CD4-positive, alpha-beta T cell treated with Interleukin-12 subunit alpha and Interleukin-12 subunit beta, for 1 hour (primary cell): ENCODE measurements at regions not wholly inside any gene's neighbourhood (a gene's known extent, or its start where the extent isn't known, plus 50 kb on each side); places are given as distances from the start of the nearest gene placed in this dataset.
A peak's percentile ranks its signal among the peaks of the same experiment; 100 is the strongest.
"Not testable (repeated sequence)": the region's sequence is repeated elsewhere in the genome, so short reads cannot be mapped to it uniquely, and the experiment has no call there.

Source experiments
- DNase-seq: peaks from one replicate; pipeline ENCODE4 v3.0.0-alpha.2; 2020

DNA sequence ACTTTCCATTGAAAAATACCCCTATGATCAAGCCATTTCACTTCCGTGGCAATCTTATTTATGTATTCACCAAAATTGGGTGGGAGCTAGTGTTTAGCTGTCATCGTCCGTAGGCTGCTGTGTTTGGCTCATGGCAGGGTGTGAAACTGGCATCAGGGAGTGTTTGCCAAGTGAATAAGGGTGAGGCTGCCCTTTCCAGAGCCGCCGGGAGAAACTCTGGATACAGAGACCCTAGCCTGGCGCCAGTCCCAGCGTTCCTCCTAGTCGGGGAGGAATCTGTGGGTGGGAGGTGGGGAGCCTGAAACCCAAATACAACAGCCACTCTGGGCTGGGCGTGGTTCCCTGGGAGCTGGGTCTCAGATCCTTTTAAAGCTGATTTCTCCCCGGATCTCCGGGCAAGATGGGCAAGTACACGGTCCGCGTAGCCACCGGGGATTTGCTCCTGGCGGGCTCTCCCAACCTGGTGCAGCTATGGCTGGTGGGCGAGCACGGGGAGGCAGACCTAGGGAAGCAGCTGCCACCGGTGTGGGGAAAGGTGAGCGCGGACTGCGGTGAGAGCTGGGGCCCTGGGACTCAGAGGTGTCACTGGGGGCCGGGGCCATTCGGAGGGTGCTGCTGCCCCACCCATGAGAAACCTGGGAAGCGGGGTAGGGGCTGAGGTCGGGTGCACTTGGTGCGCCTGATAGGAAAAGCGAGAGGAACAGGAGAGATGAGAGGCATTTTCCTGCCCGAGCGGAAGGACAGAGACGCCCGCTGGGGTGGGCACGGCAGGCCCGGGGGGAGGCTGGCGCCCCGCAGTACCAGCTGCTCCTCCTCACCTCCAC, 62.1 kb upstream of the TEKT1 start:
- no peak for DNase-seq

DNA sequence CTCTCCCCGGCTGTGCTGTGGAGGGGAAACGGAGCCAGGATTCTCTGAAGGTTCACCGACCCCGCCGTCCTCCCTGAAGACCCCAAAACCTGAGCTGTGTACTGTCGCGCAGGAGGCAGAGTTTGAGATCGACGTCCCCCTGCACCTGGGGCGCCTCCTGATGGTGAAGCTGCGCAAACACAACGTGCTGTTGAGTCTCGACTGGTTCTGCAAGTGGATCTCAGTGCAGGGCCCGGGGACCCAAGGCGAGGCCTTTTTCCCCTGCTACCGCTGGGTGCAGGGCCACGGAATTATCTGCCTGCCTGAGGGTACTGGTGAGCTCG, 62.6 kb upstream of the TEKT1 start:
- DNase-seq: peak; percentile 6

DNA sequence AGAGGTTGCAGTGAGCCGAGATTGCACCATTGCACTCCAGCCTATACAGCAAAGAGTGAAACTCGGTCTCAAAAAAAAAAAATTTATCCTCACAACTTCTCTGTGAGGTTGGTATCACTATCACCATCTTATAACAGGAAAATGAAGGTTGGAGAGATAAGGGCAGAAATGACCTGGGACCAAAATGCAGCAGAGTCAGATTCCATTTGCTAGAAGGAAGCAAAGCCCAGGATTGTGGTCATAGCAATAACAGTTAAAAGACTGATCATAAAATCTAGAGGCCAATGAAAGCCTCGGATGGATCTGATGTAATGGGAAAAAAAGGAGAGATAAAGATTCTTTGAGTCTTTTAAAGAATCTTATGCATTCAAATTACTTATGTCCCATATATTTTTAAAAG, 69.6 kb upstream of the TEKT1 start:
- DNase-seq: no peak

GRCh38 chr17:6903326-6903900, 71.9 kb upstream of the TEKT1 start:
- no peak for DNase-seq

DNA sequence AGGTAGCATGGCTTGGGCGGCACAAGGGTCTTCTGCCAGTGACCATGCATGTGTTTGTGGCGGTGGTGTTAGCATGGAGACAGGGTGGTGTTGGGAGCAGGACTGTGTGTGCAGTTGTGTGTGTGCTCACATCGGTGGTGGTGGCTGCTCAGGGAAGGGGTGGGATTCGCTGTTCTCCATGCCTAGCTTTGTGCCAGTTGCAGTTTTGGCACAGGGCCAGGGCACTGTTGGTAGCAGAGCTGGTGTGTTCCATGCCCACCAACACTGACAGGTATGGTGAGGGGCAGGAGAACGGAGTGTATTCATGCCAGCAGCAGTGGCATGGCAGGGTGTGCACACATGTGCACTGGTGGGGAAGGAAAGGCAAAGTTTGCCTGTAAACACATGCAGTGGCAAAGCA, 77.3 kb upstream of the TEKT1 start:
- DNase-seq: no peak

DNA sequence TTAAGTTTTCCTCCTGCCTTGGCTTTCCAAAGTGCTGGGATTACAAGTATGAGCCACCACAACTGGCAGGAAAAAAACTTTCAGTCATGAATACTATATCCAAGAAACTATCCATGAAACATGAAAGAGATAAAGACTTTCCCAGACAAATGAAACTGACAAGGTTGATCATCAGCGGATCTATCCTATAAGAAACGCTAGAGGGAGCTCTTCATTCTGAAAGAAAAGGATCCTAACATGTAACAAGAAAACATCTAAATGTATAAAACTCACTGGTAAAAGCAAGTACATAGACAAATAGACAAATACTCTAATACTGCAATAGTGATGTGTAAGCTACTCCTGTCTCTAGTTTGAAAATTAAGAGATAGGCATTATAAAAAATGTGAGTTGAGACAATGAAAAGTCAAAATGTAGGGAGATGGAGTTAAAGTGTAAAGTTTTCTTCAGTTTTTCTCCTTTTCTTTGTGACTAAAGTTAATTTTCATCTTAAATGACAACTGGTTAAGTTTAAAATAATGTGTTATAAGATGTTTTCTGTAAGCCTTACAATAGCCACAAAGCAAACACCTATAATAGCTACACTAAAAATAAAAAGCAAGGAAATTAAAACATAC, 79.6 kb upstream of the TEKT1 start:
- DNase-seq: peak; percentile 58

- DNase-seq: no peak
Measured at GRCh38 chr17:6912110-6913051, 80.9 kb upstream of the TEKT1 start.

DNA sequence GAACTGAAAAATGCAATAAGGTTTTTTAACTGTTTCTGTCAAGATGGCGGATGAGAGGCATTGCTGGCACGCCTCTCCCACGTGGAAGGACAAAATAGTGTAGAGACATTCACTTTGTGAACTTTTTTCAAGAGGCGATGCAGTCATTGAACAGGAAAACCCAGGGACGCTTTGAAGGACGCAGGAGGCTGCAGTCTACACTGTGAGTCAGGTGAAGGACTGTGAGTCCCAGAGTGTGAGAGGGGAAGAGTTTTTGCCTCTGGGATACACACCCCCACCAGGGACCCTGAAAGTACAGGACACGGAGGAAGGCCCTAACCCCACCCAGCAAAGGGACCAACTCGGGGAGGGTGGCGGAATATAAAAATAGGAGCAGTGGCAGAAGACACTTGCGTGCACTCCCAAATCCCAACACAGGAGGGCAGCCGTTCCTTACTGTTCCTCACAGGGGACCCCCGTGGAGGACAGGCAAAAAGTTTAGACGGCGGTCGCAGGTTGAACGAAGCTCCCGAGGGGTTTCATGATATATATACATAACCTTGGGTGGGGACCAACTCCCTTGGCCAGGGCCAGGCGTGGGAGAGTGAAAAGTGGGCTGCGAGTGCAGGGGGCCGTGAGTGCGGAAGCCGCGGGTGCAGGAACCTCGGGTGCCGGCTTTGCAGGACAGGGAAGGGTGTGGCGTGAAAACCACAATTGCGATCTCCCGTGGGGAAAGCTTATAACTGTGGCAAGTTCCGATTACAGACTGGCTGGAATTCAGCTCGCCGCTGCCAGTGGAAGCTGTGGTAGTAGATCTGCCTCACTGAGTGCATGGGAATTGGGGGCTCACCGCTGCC, 82.0 kb upstream of the ALOX12 start:
- DNase-seq: peak; percentile 75

GRCh38 chr17:6914711-6915110, 81.1 kb upstream of the ALOX12 start:
- DNase-seq: peak; percentile 10

GRCh38 chr17:6915620-6916019, 80.2 kb upstream of the ALOX12 start:
- no peak for DNase-seq

- no peak for DNase-seq
Measured at GRCh38 chr17:6919158-6919557, 76.7 kb upstream of the ALOX12 start.

DNA sequence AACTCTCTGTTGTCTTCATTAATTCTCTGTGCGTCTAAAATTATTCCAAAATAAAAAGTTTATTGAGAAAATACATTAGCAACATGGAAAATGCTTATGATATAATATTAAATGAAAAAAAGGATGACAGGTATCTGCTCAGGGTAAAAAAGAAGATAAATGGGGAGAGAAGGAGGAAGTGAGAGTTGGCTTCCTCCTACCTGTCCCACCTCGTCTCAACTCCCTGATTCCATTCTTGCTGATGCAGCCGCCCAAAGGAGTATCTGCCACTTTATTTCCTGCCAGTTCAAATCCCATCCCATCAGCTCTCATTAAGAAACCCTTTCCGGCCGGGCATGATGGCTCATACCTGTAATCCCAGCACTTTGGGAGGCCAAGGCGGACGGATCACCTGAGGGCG, 72.5 kb upstream of the ALOX12 start:
- DNase-seq: no peak

GRCh38 chr17:6924208-6924607, 71.6 kb upstream of the ALOX12 start:
- DNase-seq: peak; percentile 22

DNA sequence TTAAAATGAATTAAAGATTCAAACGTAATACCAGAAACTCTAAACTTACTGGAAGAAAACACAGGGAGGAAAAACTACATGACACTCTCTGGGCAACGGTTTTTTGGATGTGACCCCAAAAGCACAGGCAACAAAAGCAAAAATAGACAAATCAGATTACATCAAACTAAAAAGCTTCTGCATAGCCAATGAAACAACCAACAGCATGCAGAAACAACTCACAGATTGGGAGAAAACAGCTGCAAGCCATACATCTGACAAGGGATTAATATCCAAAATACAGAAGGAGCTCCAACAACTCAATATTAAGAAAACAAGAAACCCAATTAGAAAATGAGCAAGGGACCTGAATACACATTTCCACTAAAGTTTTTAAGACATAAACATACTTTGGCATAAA, 69.2 kb upstream of the ALOX12 start:
- no peak for DNase-seq

DNA sequence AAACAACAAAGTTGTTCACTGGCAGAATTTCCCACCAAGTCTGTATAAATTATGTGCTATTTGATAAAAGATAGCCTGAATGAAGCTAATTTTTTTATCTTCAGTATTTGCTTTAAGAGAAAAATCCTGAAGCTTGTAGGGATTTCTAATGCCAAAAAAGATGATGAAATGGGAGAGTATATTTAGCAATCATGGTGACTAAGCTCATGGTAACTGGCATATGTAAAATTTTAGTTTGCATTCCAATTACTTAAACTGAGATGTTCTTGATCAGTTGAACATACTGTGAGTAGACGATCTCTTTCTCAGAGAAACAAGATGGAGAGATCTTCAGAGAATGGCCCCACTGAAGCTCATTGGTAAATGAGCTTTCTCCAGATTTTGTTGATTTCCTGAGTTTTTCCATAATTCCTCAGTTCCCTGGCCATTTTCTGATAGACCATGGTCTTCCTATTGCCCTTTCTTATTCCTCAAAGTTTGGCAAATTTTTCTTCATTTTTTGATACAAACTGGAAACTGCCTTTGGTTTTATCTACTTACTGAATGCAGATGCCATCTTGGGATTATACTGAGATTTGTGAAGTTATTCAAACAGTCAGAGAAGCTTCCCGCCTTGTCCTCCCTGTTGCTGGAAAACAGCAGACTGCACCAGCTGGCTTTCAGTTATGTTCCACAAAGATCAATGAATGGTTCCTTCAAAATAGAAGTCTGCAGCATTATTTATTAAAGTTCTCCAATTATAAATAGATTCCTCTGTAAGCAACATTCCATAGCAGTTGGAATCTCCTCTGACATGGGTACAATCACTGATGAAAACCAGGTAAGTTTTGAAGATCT, 68.3 kb upstream of the ALOX12 start:
- DNase-seq: no peak

DNA sequence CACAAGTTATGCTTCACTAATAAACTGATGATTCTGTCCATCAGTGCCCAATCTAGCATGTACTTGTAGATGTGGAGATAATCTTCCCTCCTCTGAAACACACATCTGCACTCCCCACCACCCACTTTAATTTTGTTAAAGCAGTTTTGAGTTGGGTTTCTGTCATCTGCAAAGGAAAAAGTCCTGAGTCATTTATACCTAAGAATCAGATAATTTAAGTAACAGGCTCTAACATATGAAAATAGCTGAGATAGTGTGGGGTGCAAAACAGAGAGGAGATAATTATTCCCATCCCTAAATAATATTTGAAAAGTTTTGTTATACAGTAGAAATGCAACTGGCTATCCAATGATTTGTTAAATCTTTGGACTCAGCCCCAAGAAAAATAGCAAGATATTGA, 67.7 kb upstream of the ALOX12 start:
- no peak for DNase-seq

DNA sequence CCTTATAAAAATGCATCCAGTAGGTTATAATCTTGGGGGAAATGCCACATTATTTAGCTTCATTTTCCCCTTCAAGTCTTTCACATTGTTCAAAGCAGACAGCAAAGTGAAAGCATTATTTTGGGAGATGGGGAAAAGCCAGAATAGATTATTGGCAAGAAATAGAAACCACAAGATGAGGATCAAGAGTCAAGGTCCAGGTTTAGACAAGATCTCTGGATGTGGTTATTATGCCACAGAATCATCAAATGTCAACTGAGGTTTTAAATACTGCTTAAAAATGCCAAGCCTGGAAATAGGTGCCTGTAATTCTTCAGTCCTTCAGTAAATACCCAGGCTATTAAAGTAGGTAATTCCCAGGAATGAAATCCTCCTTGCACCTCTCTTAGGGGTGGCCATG, 65.1 kb upstream of the ALOX12 start:
- DNase-seq: no peak

DNA sequence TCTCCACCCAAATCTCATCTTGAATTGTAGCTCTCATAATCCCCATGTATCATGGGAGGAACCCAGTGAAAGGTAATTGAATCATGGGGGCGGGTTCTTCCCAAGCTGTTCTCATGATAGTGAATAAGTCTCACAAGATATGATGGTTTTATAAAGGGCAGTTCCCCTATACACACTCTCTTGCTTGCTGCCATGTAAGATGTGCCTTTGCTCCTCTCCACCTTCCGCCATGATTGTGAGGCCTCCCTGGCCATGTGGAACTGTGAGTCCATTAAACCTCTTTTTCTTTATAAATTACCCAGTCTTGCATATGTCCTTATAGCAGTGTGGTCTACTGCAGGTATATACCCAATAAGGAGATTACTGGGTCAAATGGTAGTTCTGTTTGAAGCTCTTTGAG, 61.3 kb upstream of the ALOX12 start:
- DNase-seq: not testable (repeated sequence)

DNA sequence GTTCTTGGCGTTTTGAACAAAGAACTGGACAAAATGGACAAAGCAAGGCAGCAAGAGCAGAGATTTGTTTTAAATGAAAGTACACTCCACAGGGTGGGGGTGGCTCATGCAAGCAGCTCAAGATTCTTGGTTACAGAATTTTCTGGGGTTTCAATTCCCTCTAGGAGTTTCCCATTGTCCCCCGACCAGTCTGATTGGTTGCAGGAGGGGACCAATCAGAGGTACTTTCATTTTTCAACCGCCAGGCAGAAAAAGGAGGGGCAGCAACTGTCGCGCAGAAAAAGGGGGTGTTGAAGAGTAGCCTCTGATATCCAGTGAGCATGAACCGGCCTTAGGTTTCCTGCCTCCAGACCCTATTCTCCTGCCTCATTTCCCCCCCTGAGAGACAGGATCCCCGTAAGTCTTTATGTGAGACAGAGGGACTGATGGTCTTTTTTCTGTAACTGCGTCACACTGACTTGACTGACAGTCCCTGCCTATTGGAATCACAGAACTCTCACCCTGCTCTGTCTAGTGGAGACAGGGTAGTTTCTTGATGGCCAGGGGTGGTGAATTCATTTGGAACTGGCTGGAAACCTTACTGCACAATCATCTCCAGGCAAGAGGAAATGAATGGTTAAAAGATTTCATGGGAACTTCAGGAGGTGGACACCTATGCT, 59.4 kb upstream of the ALOX12 start:
- peak; percentile 42 for DNase-seq

- DNase-seq: no peak
Measured at GRCh38 chr17:6938637-6939036, 57.2 kb upstream of the ALOX12 start.

DNA sequence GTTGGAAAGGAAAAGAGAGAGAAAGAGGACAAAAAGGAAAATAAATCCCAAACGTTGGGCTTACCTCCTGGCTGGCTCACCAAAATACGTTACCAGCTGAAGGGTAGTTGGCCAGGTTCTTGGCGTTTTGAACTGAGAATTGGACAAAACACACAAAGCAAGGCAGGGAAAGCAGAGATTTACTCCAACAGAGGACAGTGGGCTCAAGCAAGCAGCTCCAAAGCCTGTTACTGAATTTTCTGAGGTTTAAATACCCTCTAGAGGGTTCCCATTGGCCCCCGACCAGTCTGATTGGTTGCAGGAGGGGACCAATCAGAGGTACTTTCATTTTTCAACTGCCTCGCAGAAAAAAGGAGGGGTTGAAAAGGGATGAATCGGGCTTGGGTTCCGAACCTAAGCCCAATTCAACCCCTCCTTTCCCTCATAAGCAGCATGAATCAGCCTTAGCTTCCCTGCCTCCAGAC, 55.6 kb upstream of the ALOX12 start:
- peak; percentile 27 for DNase-seq
